HCT116 (cell line): ENCODE measurements at regions not wholly inside any gene's neighbourhood (a gene's known extent, or its start where the extent isn't known, plus 50 kb on each side); places are given as distances from the start of the nearest gene placed in this dataset.

Experiments used
- ATAC-seq: fragments of 200-7000 bp; cut with Tn5 transposase; 2 replicates; pipeline ENCODE4 v1.9.1; 2020; ENCODE audit warnings: mild to moderate bottlenecking, moderate library complexity
- BruUV-seq: library from RNA; stranded (reverse); fragments of 400-500 nt; replicated peaks from 2 replicates; lab custom pipeline; 2021; lab: Mats Ljungman, UMichigan
- CTCF ChIA-PET: fragments of 300-600 bp; sonication (Branson Sonifier 250); formaldehyde crosslinking; loops from one replicate; lab custom pipeline; 2021; ENCODE audit warnings: antibody characterized with exemption; lab: Charles Lee
- POLR2A ChIA-PET: fragments of 300-600, 350-600 bp; sonication (Branson Sonifier 250); formaldehyde crosslinking; loops from one replicate; lab custom pipeline; 2021; ENCODE audit warnings: antibody characterized with exemption; lab: Charles Lee
- RAD21 ChIA-PET, 2 experiments: fragments of 300-600 bp; sonication (Branson Sonifier 250); formaldehyde crosslinking; loops; one replicate each; lab custom pipeline; 2023; ENCODE audit warnings: low total read pairs in 2 of 2; ENCODE audit not compliant: uncharacterized antibody in 2 of 2, unreplicated experiment in 2 of 2, low non-redundant PET in 1 of 2; lab: Charles Lee
- DNase-seq: peaks from one replicate; pipeline ENCODE4 v3.0.0-alpha.2; 2010; ENCODE audit warnings: low read depth, low spot score
- H2AFZ ChIP-seq: fragments of 200-600 bp; shearing (Covaris generic), sonication (generic); 2 replicates; pipeline ENCODE4 v1.6.1; 2017; ENCODE audit warnings: low read depth, mixed run types, mixed read lengths, antibody characterized with exemption, low read length; ENCODE audit not compliant: poor library complexity, severe bottlenecking
- H3K27ac ChIP-seq: 2 replicates; pipeline ENCODE4 v1.5.1; 2012; ENCODE audit warnings: low read depth, low read length
- H3K27me3 ChIP-seq: fragments of 200-600 bp; sonication (generic); 2 replicates; pipeline ENCODE4 v1.6.1; 2016; ENCODE audit warnings: mixed run types, low read length, mixed read lengths; ENCODE audit not compliant: insufficient read depth
- H3K36me3 ChIP-seq, 2 experiments: fragments of 200-500 bp in 1 of 2; fragments of 200-600 bp in 1 of 2; sonication (Bioruptor generic) in 1 of 2; sonication (generic) in 1 of 2; 2 replicates each; pipeline versions ENCODE4 v1.5.1 to v1.6.1; 2014 to 2016; ENCODE audit warnings: low read length in 2 of 2, inconsistent platforms in 1 of 2, mixed read lengths in 1 of 2, mixed run types in 1 of 2; ENCODE audit not compliant: insufficient read depth in 2 of 2, control insufficient read depth in 1 of 2
- H3K4me1 ChIP-seq, 2 experiments: fragments of 200-600 bp in 1 of 2; sonication (generic) in 1 of 2; 2 replicates each; pipeline versions ENCODE4 v1.5.1 to v1.6.1; 2012 to 2017; ENCODE audit warnings: low read length in 2 of 2, inconsistent platforms in 1 of 2, mild to moderate bottlenecking in 1 of 2, mixed read lengths in 1 of 2, mixed run types in 1 of 2, moderate library complexity in 1 of 2; ENCODE audit not compliant: insufficient read depth in 2 of 2, control insufficient read depth in 1 of 2
- H3K4me2 ChIP-seq: fragments of 200-600 bp; sonication (generic); 2 replicates; pipeline ENCODE4 v1.6.1; 2017; ENCODE audit warnings: mixed run types, low read length, mixed read lengths
- H3K4me3 ChIP-seq, 2 experiments: fragments of 200-600 bp in 1 of 2; sonication (generic) in 1 of 2; replicated peaks in 1 of 2; 2 replicates each; pipeline ENCODE4 v1.5.1; 2011 to 2016; ENCODE audit warnings: low read length in 2 of 2, control low read depth in 1 of 2, low read depth in 1 of 2, mild to moderate bottlenecking in 1 of 2, mixed read lengths in 1 of 2, mixed run types in 1 of 2
- H3K79me2 ChIP-seq: fragments of 200-600 bp; sonication (generic); 2 replicates; pipeline ENCODE4 v1.6.1; 2017; ENCODE audit warnings: mild to moderate bottlenecking, mixed run types, low read length, moderate library complexity, mixed read lengths; ENCODE audit not compliant: insufficient read depth
- H3K9ac ChIP-seq: fragments of 200-600 bp; sonication (generic); 2 replicates; pipeline ENCODE4 v1.6.1; 2016; ENCODE audit warnings: low read length, mixed read lengths
- H3K9me2 ChIP-seq: fragments of 200-600 bp; sonication (generic), shearing (Covaris generic); 2 replicates; pipeline ENCODE4 v1.6.1; 2017; ENCODE audit warnings: mixed run types, mild to moderate bottlenecking, moderate library complexity; ENCODE audit not compliant: insufficient read depth
- H3K9me3 ChIP-seq, 2 experiments: fragments of 200-500 bp in 1 of 2; fragments of 200-600 bp in 1 of 2; sonication (Bioruptor generic) in 1 of 2; sonication (generic) in 1 of 2; 2 replicates each; pipeline ENCODE4 v1.6.1; 2014 to 2017; ENCODE audit warnings: low read length in 2 of 2, mixed read lengths in 2 of 2, inconsistent platforms in 1 of 2, low read depth in 1 of 2, mild to moderate bottlenecking in 1 of 2, mixed run types in 1 of 2, moderate library complexity in 1 of 2; ENCODE audit not compliant: control insufficient read depth in 1 of 2, insufficient read depth in 1 of 2
- H4K20me1 ChIP-seq: fragments of 200-600 bp; sonication (generic), shearing (Covaris generic); 2 replicates; pipeline ENCODE4 v1.6.1; 2017; ENCODE audit warnings: mixed run types, mild to moderate bottlenecking, moderate library complexity; ENCODE audit not compliant: insufficient read depth
- ATF3 ChIP-seq: IDR thresholded peaks from 2 replicates; pipeline ENCODE4 v1.6.1; 2012
- CTCF ChIP-seq, 3 experiments: fragments of 200-600 bp in 1 of 3; sonication (generic) in 1 of 3; IDR thresholded peaks in 2 of 3; conservative IDR thresholded peaks in 1 of 3; 2 replicates each; pipeline ENCODE4 v1.5.1; 2012 to 2017; ENCODE audit warnings: low read depth in 2 of 3, low read length in 2 of 3, antibody characterized with exemption in 1 of 3, borderline replicate concordance in 1 of 3, control low read depth in 1 of 3, mild to moderate bottlenecking in 1 of 3, mixed read lengths in 1 of 3, mixed run types in 1 of 3, moderate library complexity in 1 of 3; ENCODE audit not compliant: insufficient read depth in 1 of 3
- EGR1 ChIP-seq: IDR thresholded peaks from 2 replicates; pipeline ENCODE4 v1.6.1; 2012; ENCODE audit warnings: low read depth
- EZH2 ChIP-seq: fragments of 200-600 bp; sonication (generic); IDR thresholded peaks from 2 replicates; pipeline ENCODE4 v1.6.1; 2017; ENCODE audit warnings: antibody characterized with exemption, mixed run types
- FOSL1 ChIP-seq: IDR thresholded peaks from 2 replicates; pipeline ENCODE4 v1.6.1; 2012; ENCODE audit warnings: low read depth
- JUND ChIP-seq: IDR thresholded peaks from 2 replicates; pipeline ENCODE4 v1.6.1; 2012
- MAX ChIP-seq: IDR thresholded peaks from 2 replicates; pipeline ENCODE4 v1.6.1; 2012
- POLR2A ChIP-seq: IDR thresholded peaks from 2 replicates; pipeline ENCODE4 v1.7.0; 2011; ENCODE audit warnings: borderline replicate concordance; ENCODE audit not compliant: insufficient read depth, insufficient read length; ENCODE audit errors: extremely low read depth
- POLR2AphosphoS5 ChIP-seq: IDR thresholded peaks from 2 replicates; pipeline ENCODE4 v1.6.1; 2011; ENCODE audit warnings: mild to moderate bottlenecking, low read depth, low read length, moderate library complexity
- RAD21 ChIP-seq: IDR thresholded peaks from 2 replicates; pipeline ENCODE4 v1.6.1; 2012; ENCODE audit warnings: low read depth, mild to moderate bottlenecking
- REST ChIP-seq: IDR thresholded peaks from 2 replicates; pipeline ENCODE4 v1.6.1; 2012; ENCODE audit warnings: low read depth
- SIN3A ChIP-seq: IDR thresholded peaks from 2 replicates; pipeline ENCODE4 v1.6.1; 2012; ENCODE audit warnings: low read depth
- SRF ChIP-seq: IDR thresholded peaks from 2 replicates; pipeline ENCODE4 v1.6.1; 2012; ENCODE audit warnings: low read depth
- TCF7L2 ChIP-seq: IDR thresholded peaks from 2 replicates; pipeline ENCODE4 v1.7.0; 2011; ENCODE audit warnings: borderline replicate concordance, inconsistent platforms; ENCODE audit not compliant: insufficient read depth, insufficient read length; ENCODE audit errors: extremely low read depth
- YY1 ChIP-seq: IDR thresholded peaks from 2 replicates; pipeline ENCODE4 v1.6.1; 2011; ENCODE audit warnings: low read length, low read depth, moderate library complexity, mild to moderate bottlenecking; ENCODE audit not compliant: insufficient replicate concordance; ENCODE audit errors: extremely low read depth
- ZNF274 ChIP-seq: fragments of 200-500 bp; sonication (Bioruptor generic); IDR thresholded peaks from 2 replicates; pipeline ENCODE4 v1.6.1; 2014; ENCODE audit warnings: mild to moderate bottlenecking, low read depth, low read length, inconsistent platforms
- intact Hi-C: fragments of 100-400 bp; cut with micrococcal nuclease; formaldehyde crosslinking; loops from 2 replicates; pipeline ENCODE4 v1.10.0; 2022

- Histone ChIP-seq H3K27ac (no peak overlapping the region), H3K27me3 (no peaks in the 10 kb centered on the region), H4K20me1 (no peaks in the 10 kb centered on the region), H3K4me3 (no peak overlapping the region), H3K9me2 (no peaks in the 10 kb centered on the region), H3K4me1 (peaks cover 0 to 17% of the 10 kb centered on the region in 2 experiments; a peak in 2 of 4 replicates), H2AFZ (no peak overlapping the region), H3K9me3 (no peaks in the 10 kb centered on the region), H3K9ac (no peak overlapping the region), H3K36me3 (no peaks in the 10 kb centered on the region), H3K79me2 (no peaks in the 10 kb centered on the region), H3K4me2 (no peak overlapping the region)
- ChIA-PET CTCF (no interaction called here), POLR2A (no interaction called here), RAD21 (no interaction called here)
- intact Hi-C loops: no loop called here
- ATAC-seq (no peak), DNase-seq (no peak)
- no TSS peak for BruUV-seq
- no peak for TF ChIP-seq ATF3
- no peak for TF ChIP-seq FOSL1
- no peak for TF ChIP-seq MAX
- no peak for TF ChIP-seq POLR2A
- TF ChIP-seq YY1: no peak
- TF ChIP-seq POLR2AphosphoS5: no peak
- TF ChIP-seq SRF: no peak
- no peak for TF ChIP-seq EZH2
- TF ChIP-seq EGR1: no peak
- TF ChIP-seq REST: no peak
- no peak for TF ChIP-seq CTCF (IDR thresholded peaks at IDR 0.05 in 2 of 3, conservative IDR thresholded peaks at IDR 0.05 in 1 of 3; ENCODE audit: borderline replicate concordance in 1 of 3, insufficient read depth in 1 of 3, low read depth in 2 of 3, low read length in 2 of 3)
- no peak for TF ChIP-seq ZNF274
- no peak for TF ChIP-seq RAD21
- no peak for TF ChIP-seq SIN3A
- TF ChIP-seq TCF7L2: no peak
- no peak for TF ChIP-seq JUND
These were observed 189.6 kb upstream of the SEMA6A start for GRCh38 chr5:116763987-116764866.
